HepG2 (cell line): ENCODE measurements at regions not wholly inside any gene's neighbourhood (a gene's known extent, or its start where the extent isn't known, plus 50 kb on each side); places are given as distances from the start of the nearest gene placed in this dataset.

ENCODE experiments used
- ATAC-seq: fragments of 200-7000 bp; cut with Tn5 transposase; 3 replicates; pipeline ENCODE4 v1.9.1; 2020; ENCODE audit warnings: mild to moderate bottlenecking, moderate library complexity
- BruUV-seq: library from RNA; stranded (reverse); fragments of 400-500 nt; replicated peaks from 2 replicates; lab custom pipeline; 2021; lab: Mats Ljungman, UMichigan
- CTCF ChIA-PET: fragments of 300-600 bp; formaldehyde crosslinking; extraction: SDS; loops from one replicate; lab custom pipeline; 2021; ENCODE audit warnings: low total read pairs, inconsistent platforms, low intra/inter-chr PET ratio; lab: Yijun Ruan, JAX
- POLR2A ChIA-PET: fragments of 350-600 bp; sonication (Branson Sonifier 250); formaldehyde crosslinking; loops from one replicate; lab custom pipeline; 2020; ENCODE audit warnings: antibody characterized with exemption, inconsistent platforms; lab: Yijun Ruan, JAX
- DNase-seq: peaks from one replicate; pipeline ENCODE4 v3.0.0-alpha.2; 2015; ENCODE audit warnings: low spot score
- FAIRE-seq: peaks from 3 replicates; lab custom pipeline; 2011; peaks lifted over from hg19 to GRCh38; lab: Jason Lieb, UNC
- H2AFZ ChIP-seq: one replicate; pipeline ENCODE4 v1.6.1; 2011; ENCODE audit warnings: low read length, inconsistent platforms
- H3K27ac ChIP-seq: fragments of 300-600 bp; 3 replicates; pipeline ENCODE4 v1.8.0; 2011; ENCODE audit warnings: mixed run types, mild to moderate bottlenecking, mixed read lengths, low read length, inconsistent platforms; ENCODE audit not compliant: insufficient read depth; ENCODE audit errors: extremely low read length
- H3K27me3 ChIP-seq, 2 experiments: fragments of 200-600 bp in 1 of 2; 2 replicates in 1 of 2; 3 replicates in 1 of 2; pipeline versions ENCODE4 v1.6.0 to v1.8.0; 2011; ENCODE audit warnings: low read length in 2 of 2, mild to moderate bottlenecking in 2 of 2, moderate library complexity in 2 of 2, inconsistent platforms in 1 of 2; ENCODE audit not compliant: insufficient read depth in 2 of 2, control insufficient read depth in 1 of 2
- H3K36me3 ChIP-seq, 2 experiments: fragments of 200-600 bp in 1 of 2; replicated peaks in 1 of 2; 2 replicates in 1 of 2; 3 replicates in 1 of 2; pipeline versions ENCODE4 v1.5.1 to v1.8.0; 2011; ENCODE audit warnings: low read length in 2 of 2, inconsistent platforms in 1 of 2; ENCODE audit not compliant: insufficient read depth in 2 of 2, control insufficient read depth in 1 of 2
- H3K4me1 ChIP-seq: 2 replicates; pipeline ENCODE4 v1.5.1; 2012; ENCODE audit warnings: low read length, inconsistent platforms; ENCODE audit not compliant: insufficient read depth
- H3K4me2 ChIP-seq: 2 replicates; pipeline ENCODE4 v1.6.0; 2011; ENCODE audit warnings: low read depth, low read length, inconsistent platforms
- H3K4me3 ChIP-seq, 3 experiments: fragments of 200-600 bp in 1 of 3; sonication (generic), shearing (Covaris generic) in 1 of 3; replicated peaks in 1 of 3; 2 replicates each; pipeline ENCODE4 v1.5.1; 2011 to 2016; ENCODE audit warnings: low read length in 3 of 3, inconsistent platforms in 2 of 3, low read depth in 2 of 3, mild to moderate bottlenecking in 2 of 3, control low read depth in 1 of 3, mixed read lengths in 1 of 3; ENCODE audit not compliant: insufficient read depth in 1 of 3
- H3K79me2 ChIP-seq: one replicate; pipeline ENCODE4 v1.6.1; 2011; ENCODE audit warnings: low read length, inconsistent platforms; ENCODE audit not compliant: insufficient read depth
- H3K9ac ChIP-seq: 2 replicates; pipeline ENCODE4 v1.6.0; 2011; ENCODE audit warnings: mild to moderate bottlenecking, low read depth, low read length, inconsistent platforms; ENCODE audit not compliant: insufficient read depth
- H3K9me3 ChIP-seq: 2 replicates; pipeline ENCODE4 v1.5.1; 2012; ENCODE audit warnings: mild to moderate bottlenecking, low read length
- H4K20me1 ChIP-seq: 2 replicates; pipeline ENCODE4 v1.6.0; 2011; ENCODE audit warnings: inconsistent platforms, mild to moderate bottlenecking, low read length, moderate library complexity; ENCODE audit not compliant: insufficient read depth
- ADNP ChIP-seq: sonication (generic); formaldehyde crosslinking; IDR thresholded peaks from 2 replicates; pipeline ENCODE4 v1.4.0; 2020; ENCODE audit warnings: missing genetic modification reagents
- AHR ChIP-seq: IDR thresholded peaks from 2 replicates; pipeline ENCODE4 v1.6.1; 2018; ENCODE audit warnings: missing genetic modification reagents, missing compliant biosample characterization
- ATM ChIP-seq: fragments of 450-650 bp; IDR thresholded peaks from 2 replicates; pipeline ENCODE4 v1.7.1; 2017; ENCODE audit warnings: mild to moderate bottlenecking, borderline replicate concordance
- BRCA1 ChIP-seq: sonication (generic); formaldehyde crosslinking; IDR thresholded peaks from 2 replicates; pipeline ENCODE4 v1.4.0; 2020; ENCODE audit warnings: missing genetic modification reagents
- DNMT1 ChIP-seq: sonication (generic); formaldehyde crosslinking; IDR thresholded peaks from 2 replicates; pipeline ENCODE4 v1.5.1; 2020; ENCODE audit warnings: mild to moderate bottlenecking, missing genetic modification reagents
- GFI1 ChIP-seq: sonication (generic); formaldehyde crosslinking; IDR thresholded peaks from 2 replicates; pipeline ENCODE4 v1.5.0; 2020; ENCODE audit warnings: missing genetic modification reagents, mild to moderate bottlenecking, borderline replicate concordance
- POLR2A ChIP-seq, 2 experiments: IDR thresholded peaks; 2 replicates each; pipeline ENCODE4 v1.6.1; 2011; ENCODE audit warnings: low read depth in 2 of 2, low read length in 2 of 2, mild to moderate bottlenecking in 1 of 2, moderate library complexity in 1 of 2; ENCODE audit not compliant: insufficient read depth in 1 of 2
- SETDB1 ChIP-seq: sonication (generic); formaldehyde crosslinking; IDR thresholded peaks from 2 replicates; pipeline ENCODE4 v1.5.1; 2020; ENCODE audit warnings: missing genetic modification reagents, mild to moderate bottlenecking, borderline replicate concordance
- SMARCE1 ChIP-seq: fragments of 450-650 bp; IDR thresholded peaks from 2 replicates; pipeline ENCODE4 v1.6.1; 2017; ENCODE audit warnings: borderline replicate concordance
- ZFP36L1 ChIP-seq: sonication (generic); formaldehyde crosslinking; IDR thresholded peaks from 2 replicates; pipeline ENCODE4 v1.8.0; 2022; ENCODE audit warnings: mild to moderate bottlenecking, missing genetic modification reagents, moderate library complexity
- ZNF496 ChIP-seq: sonication (generic); formaldehyde crosslinking; IDR thresholded peaks from 2 replicates; pipeline ENCODE4 v1.8.1; 2023; ENCODE audit warnings: mild to moderate bottlenecking, moderate library complexity, missing genetic modification reagents; ENCODE audit not compliant: insufficient replicate concordance
- ZNF547 ChIP-seq: sonication (generic); formaldehyde crosslinking; IDR thresholded peaks from 2 replicates; pipeline ENCODE4 v1.5.1; 2020; ENCODE audit warnings: mild to moderate bottlenecking, missing genetic modification reagents
- ZNF879 ChIP-seq: sonication (generic); formaldehyde crosslinking; IDR thresholded peaks from 2 replicates; pipeline ENCODE4 v1.8.1; 2023; ENCODE audit warnings: missing genetic modification reagents
- WGBS: methylation state at CpG from one replicate; pipeline ENCODE4 v1.1.6; 2017; ENCODE audit warnings: low lambda C conversion rate; 5-methylcytosine and 5-hydroxymethylcytosine counted together
- in situ Hi-C: cut with HindIII; loops from 2 replicates; pipeline ENCODE4 v1.10.0; 2017; ENCODE audit warnings: low pct_unique_long_range_greater_than_20kb; ENCODE audit not compliant: extremely low pct_ligation_motif_present
- intact Hi-C: fragments of 100-400 bp; cut with micrococcal nuclease; formaldehyde crosslinking; loops from one replicate; pipeline ENCODE4 v1.10.0; 2022; ENCODE audit not compliant: unreplicated experiment
- TF ChIP-seq, protein P1 (sequence below): sonication (generic); formaldehyde crosslinking; IDR thresholded peaks from 2 replicates; pipeline ENCODE4 v1.4.0; 2020; ENCODE audit warnings: missing genetic modification reagents, mild to moderate bottlenecking, borderline replicate concordance
- TF ChIP-seq, protein P2 (sequence below): sonication (generic); formaldehyde crosslinking; IDR thresholded peaks from 2 replicates; pipeline ENCODE4 v1.5.0; 2020; ENCODE audit warnings: mild to moderate bottlenecking, missing genetic modification reagents
- TF ChIP-seq, protein P3 (sequence below): sonication (generic); formaldehyde crosslinking; IDR thresholded peaks from 2 replicates; pipeline ENCODE4 v1.4.0; 2020; ENCODE audit warnings: missing genetic modification reagents
- TF ChIP-seq, protein P4 (sequence below): sonication (generic); formaldehyde crosslinking; IDR thresholded peaks from 2 replicates; pipeline ENCODE4 v1.4.0; 2020; ENCODE audit warnings: missing genetic modification reagents, mild to moderate bottlenecking, borderline replicate concordance

DNA sequence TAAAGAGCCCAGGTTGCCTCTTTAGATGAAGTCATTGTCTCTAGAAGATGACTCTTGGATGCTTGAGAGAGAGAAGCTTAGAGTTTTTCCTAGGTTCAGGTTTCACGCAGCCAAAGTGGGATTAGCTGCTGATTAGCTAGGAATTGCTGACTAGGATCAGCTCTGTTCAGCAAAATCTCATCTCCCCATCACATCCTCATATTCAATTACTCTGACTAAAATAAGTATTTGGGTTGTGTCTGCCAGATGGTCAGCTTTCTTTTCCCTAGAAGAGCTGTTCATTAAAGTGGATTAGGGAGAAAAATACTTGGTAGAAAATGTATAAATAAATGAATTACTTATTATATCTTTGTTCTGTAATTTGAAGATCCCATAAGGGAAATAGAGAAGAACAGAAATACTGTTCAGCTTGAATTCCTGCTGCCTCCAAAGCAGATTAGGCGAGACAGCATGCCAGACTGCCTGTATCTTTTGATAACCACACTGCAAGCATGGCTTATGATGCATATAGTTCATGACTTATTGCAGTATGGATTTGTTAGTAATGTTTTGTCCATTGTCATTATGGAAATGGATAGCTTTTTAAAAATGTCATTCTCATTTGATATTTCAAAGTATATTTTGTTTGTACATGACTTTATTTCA is 184.8 kb upstream of the CD180 start:
- DNase-seq (no peak), FAIRE-seq (no peak), ATAC-seq (no peak)
- Histone ChIP-seq H3K4me2 (no peak overlapping the region), H4K20me1 (no peaks in the 10 kb centered on the region), H3K4me3 (no peak overlapping the region), H3K27ac (no peak overlapping the region), H3K9me3 (no peaks in the 10 kb centered on the region), H2AFZ (no peak overlapping the region), H3K4me1 (no peaks in the 10 kb centered on the region), H3K27me3 (no peaks in the 10 kb centered on the region; a peak in 1 of 5 replicates), H3K36me3 (no peaks in the 10 kb centered on the region), H3K9ac (no peak overlapping the region), H3K79me2 (no peaks in the 10 kb centered on the region)
- in situ Hi-C loops = no loop called here
- POLR2A ChIA-PET = no interaction called here
- intact Hi-C loops = no loop called here
- no TSS peak for BruUV-seq
- CTCF ChIA-PET = no interaction called here
- 11% methylated on average over 2 of the region's 2 CpGs for WGBS
- no peak for TF ChIP-seq ZNF879 (CRISPR knock-in tag)
- TF ChIP-seq ATM = no peak
- TF ChIP-seq SMARCE1 = no peak
- no peak for TF ChIP-seq ZNF547
- TF ChIP-seq POLR2A (IDR thresholded peaks at IDR 0.05; ENCODE audit: insufficient read depth in 1 of 2, low read depth in 2 of 2, low read length in 2 of 2) = no peak
- TF ChIP-seq DNMT1 = no peak
- TF ChIP-seq, protein P1, sequence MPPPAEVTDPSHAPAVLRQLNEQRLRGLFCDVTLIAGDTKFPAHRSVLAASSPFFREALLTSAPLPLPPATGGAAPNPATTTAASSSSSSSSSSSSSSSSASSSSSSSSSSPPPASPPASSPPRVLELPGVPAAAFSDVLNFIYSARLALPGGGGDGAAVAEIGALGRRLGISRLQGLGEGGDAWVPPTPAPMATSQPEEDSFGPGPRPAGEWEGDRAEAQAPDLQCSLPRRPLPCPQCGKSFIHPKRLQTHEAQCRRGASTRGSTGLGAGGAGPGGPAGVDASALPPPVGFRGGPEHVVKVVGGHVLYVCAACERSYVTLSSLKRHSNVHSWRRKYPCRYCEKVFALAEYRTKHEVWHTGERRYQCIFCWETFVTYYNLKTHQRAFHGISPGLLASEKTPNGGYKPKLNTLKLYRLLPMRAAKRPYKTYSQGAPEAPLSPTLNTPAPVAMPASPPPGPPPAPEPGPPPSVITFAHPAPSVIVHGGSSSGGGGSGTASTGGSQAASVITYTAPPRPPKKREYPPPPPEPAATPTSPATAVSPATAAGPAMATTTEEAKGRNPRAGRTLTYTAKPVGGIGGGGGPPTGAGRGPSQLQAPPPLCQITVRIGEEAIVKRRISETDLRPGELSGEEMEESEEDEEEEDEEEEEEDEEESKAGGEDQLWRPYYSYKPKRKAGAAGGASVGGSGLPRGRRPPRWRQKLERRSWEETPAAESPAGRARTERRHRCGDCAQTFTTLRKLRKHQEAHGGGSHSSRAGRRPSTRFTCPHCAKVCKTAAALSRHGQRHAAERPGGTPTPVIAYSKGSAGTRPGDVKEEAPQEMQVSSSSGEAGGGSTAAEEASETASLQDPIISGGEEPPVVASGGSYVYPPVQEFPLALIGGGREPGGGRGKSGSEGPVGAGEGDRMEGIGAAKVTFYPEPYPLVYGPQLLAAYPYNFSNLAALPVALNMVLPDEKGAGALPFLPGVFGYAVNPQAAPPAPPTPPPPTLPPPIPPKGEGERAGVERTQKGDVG (CRISPR knock-in tag) = no peak
- no peak for TF ChIP-seq GFI1
- no peak for TF ChIP-seq ADNP
- TF ChIP-seq, protein P2, sequence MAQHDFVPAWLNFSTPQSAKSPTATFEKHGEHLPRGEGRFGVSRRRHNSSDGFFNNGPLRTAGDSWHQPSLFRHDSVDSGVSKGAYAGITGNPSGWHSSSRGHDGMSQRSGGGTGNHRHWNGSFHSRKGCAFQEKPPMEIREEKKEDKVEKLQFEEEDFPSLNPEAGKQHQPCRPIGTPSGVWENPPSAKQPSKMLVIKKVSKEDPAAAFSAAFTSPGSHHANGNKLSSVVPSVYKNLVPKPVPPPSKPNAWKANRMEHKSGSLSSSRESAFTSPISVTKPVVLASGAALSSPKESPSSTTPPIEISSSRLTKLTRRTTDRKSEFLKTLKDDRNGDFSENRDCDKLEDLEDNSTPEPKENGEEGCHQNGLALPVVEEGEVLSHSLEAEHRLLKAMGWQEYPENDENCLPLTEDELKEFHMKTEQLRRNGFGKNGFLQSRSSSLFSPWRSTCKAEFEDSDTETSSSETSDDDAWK (CRISPR knock-in tag) = no peak
- no peak for TF ChIP-seq ZFP36L1 (CRISPR knock-in tag)
- TF ChIP-seq BRCA1 (CRISPR knock-in tag) = no peak
- TF ChIP-seq SETDB1 = no peak
- TF ChIP-seq, protein P3, sequence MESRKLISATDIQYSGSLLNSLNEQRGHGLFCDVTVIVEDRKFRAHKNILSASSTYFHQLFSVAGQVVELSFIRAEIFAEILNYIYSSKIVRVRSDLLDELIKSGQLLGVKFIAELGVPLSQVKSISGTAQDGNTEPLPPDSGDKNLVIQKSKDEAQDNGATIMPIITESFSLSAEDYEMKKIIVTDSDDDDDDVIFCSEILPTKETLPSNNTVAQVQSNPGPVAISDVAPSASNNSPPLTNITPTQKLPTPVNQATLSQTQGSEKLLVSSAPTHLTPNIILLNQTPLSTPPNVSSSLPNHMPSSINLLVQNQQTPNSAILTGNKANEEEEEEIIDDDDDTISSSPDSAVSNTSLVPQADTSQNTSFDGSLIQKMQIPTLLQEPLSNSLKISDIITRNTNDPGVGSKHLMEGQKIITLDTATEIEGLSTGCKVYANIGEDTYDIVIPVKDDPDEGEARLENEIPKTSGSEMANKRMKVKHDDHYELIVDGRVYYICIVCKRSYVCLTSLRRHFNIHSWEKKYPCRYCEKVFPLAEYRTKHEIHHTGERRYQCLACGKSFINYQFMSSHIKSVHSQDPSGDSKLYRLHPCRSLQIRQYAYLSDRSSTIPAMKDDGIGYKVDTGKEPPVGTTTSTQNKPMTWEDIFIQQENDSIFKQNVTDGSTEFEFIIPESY (CRISPR knock-in tag) = no peak
- no peak for TF ChIP-seq ZNF496
- TF ChIP-seq, protein P4, sequence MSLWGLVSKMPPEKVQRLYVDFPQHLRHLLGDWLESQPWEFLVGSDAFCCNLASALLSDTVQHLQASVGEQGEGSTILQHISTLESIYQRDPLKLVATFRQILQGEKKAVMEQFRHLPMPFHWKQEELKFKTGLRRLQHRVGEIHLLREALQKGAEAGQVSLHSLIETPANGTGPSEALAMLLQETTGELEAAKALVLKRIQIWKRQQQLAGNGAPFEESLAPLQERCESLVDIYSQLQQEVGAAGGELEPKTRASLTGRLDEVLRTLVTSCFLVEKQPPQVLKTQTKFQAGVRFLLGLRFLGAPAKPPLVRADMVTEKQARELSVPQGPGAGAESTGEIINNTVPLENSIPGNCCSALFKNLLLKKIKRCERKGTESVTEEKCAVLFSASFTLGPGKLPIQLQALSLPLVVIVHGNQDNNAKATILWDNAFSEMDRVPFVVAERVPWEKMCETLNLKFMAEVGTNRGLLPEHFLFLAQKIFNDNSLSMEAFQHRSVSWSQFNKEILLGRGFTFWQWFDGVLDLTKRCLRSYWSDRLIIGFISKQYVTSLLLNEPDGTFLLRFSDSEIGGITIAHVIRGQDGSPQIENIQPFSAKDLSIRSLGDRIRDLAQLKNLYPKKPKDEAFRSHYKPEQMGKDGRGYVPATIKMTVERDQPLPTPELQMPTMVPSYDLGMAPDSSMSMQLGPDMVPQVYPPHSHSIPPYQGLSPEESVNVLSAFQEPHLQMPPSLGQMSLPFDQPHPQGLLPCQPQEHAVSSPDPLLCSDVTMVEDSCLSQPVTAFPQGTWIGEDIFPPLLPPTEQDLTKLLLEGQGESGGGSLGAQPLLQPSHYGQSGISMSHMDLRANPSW (CRISPR knock-in tag) = no peak
- no peak for TF ChIP-seq AHR (CRISPR knock-in tag)
